Gastroesophageal sphincter (tissue), 4 donors: ENCODE measurements at regions not wholly inside any gene's neighbourhood (a gene's known extent, or its start where the extent isn't known, plus 50 kb on each side); places are given as distances from the start of the nearest gene placed in this dataset.

ENCODE experiments used
- ATAC-seq: fragments of 150-250 bp; one replicate; pipeline ENCODE4 v1.9.1; 2016; ENCODE audit warnings: mild to moderate bottlenecking, moderate library complexity
- H3K27ac ChIP-seq, 4 donors: fragments of 200-600 bp; sonication (generic) in 3 of 4; 1 replicate in 3 of 4; 2 replicates in 1 of 4; pipeline ENCODE4 v1.5.1; 2016 to 2019
- H3K27me3 ChIP-seq: fragments of 200-600 bp; sonication (generic); one replicate; pipeline ENCODE4 v1.5.1; 2019
- H3K36me3 ChIP-seq, 2 donors: fragments of 200-600 bp; sonication (generic); one replicate each; pipeline ENCODE4 v1.5.1; 2019; ENCODE audit warnings: control low read depth in 1 of 2
- H3K4me1 ChIP-seq, 3 donors: fragments of 200-600 bp; sonication (generic); 1 replicate in 2 of 3; 2 replicates in 1 of 3; pipeline ENCODE4 v1.5.1; 2016 to 2019; ENCODE audit warnings: control low read depth in 2 of 3
- H3K4me3 ChIP-seq, 2 donors: fragments of 200-600 bp; sonication (generic); one replicate each; pipeline ENCODE4 v1.5.1; 2019; ENCODE audit warnings: mild to moderate bottlenecking in 1 of 2, moderate library complexity in 1 of 2
- H3K9me3 ChIP-seq, 3 donors: fragments of 200-600 bp; sonication (generic); one replicate each; pipeline ENCODE4 v1.5.1; 2017 to 2019; ENCODE audit warnings: control low read depth in 2 of 3
- CTCF ChIP-seq, 4 experiments: fragments of 200-600 bp in 2 of 4; fragments of 450-650 bp in 2 of 4; sonication (generic) in 1 of 4; IDR thresholded peaks; one replicate each; pipeline ENCODE4 v1.5.1; 2017 to 2019; ENCODE audit warnings: antibody characterized with exemption in 4 of 4, mild to moderate bottlenecking in 2 of 4, moderate library complexity in 2 of 4
- EP300 ChIP-seq: sonication (generic); formaldehyde crosslinking; IDR thresholded peaks from one replicate; pipeline ENCODE4 v1.6.1; 2017; ENCODE audit warnings: antibody characterized with exemption, mild to moderate bottlenecking
- POLR2A ChIP-seq, 2 donors: fragments of 450-650 bp; IDR thresholded peaks; one replicate each; pipeline ENCODE4 v1.6.1; 2017; ENCODE audit warnings: antibody characterized with exemption in 2 of 2, mild to moderate bottlenecking in 2 of 2, moderate library complexity in 1 of 2
- POLR2AphosphoS5 ChIP-seq: sonication (generic); formaldehyde crosslinking; IDR thresholded peaks from one replicate; pipeline ENCODE4 v1.6.1; 2017; ENCODE audit warnings: antibody characterized with exemption
- WGBS, 2 donors: methylation state at CpG; one replicate each; pipeline ENCODE4 v1.1.5; 2018; ENCODE audit warnings: low coverage in 1 of 2; 5-methylcytosine and 5-hydroxymethylcytosine counted together

- Histone ChIP-seq H3K27me3 (no peaks in the 10 kb centered on the region), H3K9me3 (no peaks in the 10 kb centered on the region), H3K36me3 (no peaks in the 10 kb centered on the region), H3K4me1 (no peaks in the 10 kb centered on the region), H3K27ac (no peak overlapping the region), H3K4me3 (no peak overlapping the region)
- TF ChIP-seq POLR2A (IDR thresholded peaks at IDR 0.05) (no peak), EP300 (no peak), POLR2AphosphoS5 (no peak), CTCF (IDR thresholded peaks at IDR 0.05) (no peak)
- WGBS, 2 donors, result 86 to 92% methylated on average over 2 of the region's 2 CpGs
- no peak for ATAC-seq
These were observed 85.7 kb upstream of the NTRK2 start for GRCh38 chr9:84583866-84584265.

- Histone ChIP-seq H3K27me3 (no peaks in the 10 kb centered on the region), H3K4me1 (no peaks in the 10 kb centered on the region), H3K27ac (no peak overlapping the region), H3K4me3 (no peak overlapping the region), H3K9me3 (no peaks in the 10 kb centered on the region), H3K36me3 (no peaks in the 10 kb centered on the region)
- TF ChIP-seq POLR2AphosphoS5, result no peak
- 46 to 65% methylated on average over 3 of the region's 3 CpGs for WGBS, 2 donors
- no peak for ATAC-seq
These were observed 82.9 kb upstream of the NTRK2 start for GRCh38 chr9:84586662-84587061.

GRCh38 chr9:84587153-84587552, 82.4 kb upstream of the NTRK2 start:
- H3K36me3 ChIP-seq, result no peaks in the 10 kb centered on the region
- 42 to 47% methylated on average over 3 of the region's 3 CpGs for whole genome bisulfite sequencing, 2 donors
- no peak for TF ChIP-seq EP300
- no peak for TF ChIP-seq CTCF (IDR thresholded peaks at IDR 0.05)
- no peak for TF ChIP-seq POLR2AphosphoS5
- no peak for TF ChIP-seq POLR2A (IDR thresholded peaks at IDR 0.05)
- no peaks in the 10 kb centered on the region for H3K9me3 ChIP-seq
- no peaks in the 10 kb centered on the region for H3K27me3 ChIP-seq
- no peaks in the 10 kb centered on the region for H3K4me1 ChIP-seq
- no peak overlapping the region for H3K4me3 ChIP-seq
- ATAC-seq, result no peak
- H3K27ac ChIP-seq, result no peak overlapping the region

- WGBS, 2 donors, result 80 to 83% methylated on average over 1 of the region's 1 CpG
- TF ChIP-seq EP300 (no peak), POLR2A (IDR thresholded peaks at IDR 0.05) (no peak), CTCF (IDR thresholded peaks at IDR 0.05) (no peak), POLR2AphosphoS5 (no peak)
These were observed 80.0 kb upstream of the NTRK2 start for GRCh38 chr9:84589542-84589941.

GRCh38 chr9:84590706-84591105, 78.8 kb upstream of the NTRK2 start:
- no peaks in the 10 kb centered on the region for H3K36me3 ChIP-seq
- no peaks in the 10 kb centered on the region for H3K4me1 ChIP-seq
- no peak for ATAC-seq
- 80 to 100% methylated on average over 3 of the region's 4 CpGs for WGBS, 2 donors
- no peak overlapping the region for H3K27ac ChIP-seq
- no peak for TF ChIP-seq CTCF (IDR thresholded peaks at IDR 0.05)
- TF ChIP-seq EP300, result no peak
- no peak for TF ChIP-seq POLR2A (IDR thresholded peaks at IDR 0.05)
- no peak for TF ChIP-seq POLR2AphosphoS5
- no peak overlapping the region for H3K4me3 ChIP-seq
- H3K27me3 ChIP-seq, result no peaks in the 10 kb centered on the region
- H3K9me3 ChIP-seq, result no peaks in the 10 kb centered on the region

More at GRCh38 chr9:84589542-84589941, 80.0 kb upstream of the NTRK2 start:
- ATAC-seq, result no peak
- no peaks in the 10 kb centered on the region for H3K27me3 ChIP-seq
- H3K27ac ChIP-seq, result no peak overlapping the region
- H3K9me3 ChIP-seq, result no peaks in the 10 kb centered on the region
- H3K4me3 ChIP-seq, result no peak overlapping the region
- no peaks in the 10 kb centered on the region for H3K36me3 ChIP-seq
- H3K4me1 ChIP-seq, result no peaks in the 10 kb centered on the region
